Stomach (tissue), 8 donors: ENCODE measurements at regions not wholly inside any gene's neighbourhood (a gene's known extent, or its start where the extent isn't known, plus 50 kb on each side); places are given as distances from the start of the nearest gene placed in this dataset.
"Not testable (repeated sequence)": the region's sequence is repeated elsewhere in the genome, so short reads cannot be mapped to it uniquely, and the experiment has no call there.

Source experiments
- DNase-seq, 2 donors: peaks; one replicate each; pipeline versions ENCODE4 v3.0.0 to v3.0.0-alpha.2; 2013 to 2019
- H3K27ac ChIP-seq, 5 donors: fragments of 200-600 bp in 4 of 5; sonication (generic) in 4 of 5; one replicate each; pipeline ENCODE4 v1.5.1; 2013 to 2019; ENCODE audit warnings: mild to moderate bottlenecking in 1 of 5, moderate library complexity in 1 of 5
- H3K27me3 ChIP-seq, 3 donors: fragments of 200-600 bp; sonication (generic); one replicate each; pipeline ENCODE4 v1.5.1; 2017 to 2019; ENCODE audit warnings: mixed run types in 1 of 3
- H3K36me3 ChIP-seq, 4 donors: fragments of 200-600 bp; sonication (generic); 1 replicate in 3 of 4; 2 replicates in 1 of 4; pipeline ENCODE4 v1.5.1; 2016 to 2019
- H3K4me1 ChIP-seq, 4 donors: fragments of 200-600 bp; sonication (generic); one replicate each; pipeline ENCODE4 v1.5.1; 2016 to 2019
- H3K4me3 ChIP-seq, 4 donors: fragments of 200-600 bp; sonication (generic) in 3 of 4; one replicate each; pipeline ENCODE4 v1.5.1; 2016 to 2019; ENCODE audit warnings: mild to moderate bottlenecking in 1 of 4
- H3K9me3 ChIP-seq, 4 donors: fragments of 200-600 bp; sonication (generic); one replicate each; pipeline ENCODE4 v1.5.1; 2016 to 2019
- CTCF ChIP-seq, 7 experiments: fragments of 450-650 bp in 4 of 7; fragments of 200-600 bp in 3 of 7; sonication (generic) in 3 of 7; IDR thresholded peaks; one replicate each; pipeline ENCODE4 v1.5.1; 2016 to 2019; ENCODE audit warnings: antibody characterized with exemption in 7 of 7, control low read depth in 2 of 7, mild to moderate bottlenecking in 1 of 7
- EP300 ChIP-seq: sonication (generic); formaldehyde crosslinking; IDR thresholded peaks from one replicate; pipeline ENCODE4 v1.6.1; 2017; ENCODE audit warnings: antibody characterized with exemption
- POLR2A ChIP-seq, 4 donors: fragments of 450-650 bp; IDR thresholded peaks; one replicate each; pipeline ENCODE4 v1.6.1; 2016; ENCODE audit warnings: antibody characterized with exemption in 4 of 4, control low read depth in 2 of 4, mild to moderate bottlenecking in 1 of 4, moderate library complexity in 1 of 4
- POLR2AphosphoS5 ChIP-seq, 3 donors: sonication (generic); formaldehyde crosslinking; IDR thresholded peaks; one replicate each; pipeline ENCODE4 v1.6.1; 2016; ENCODE audit warnings: antibody characterized with exemption in 3 of 3
- WGBS, 5 donors: extraction: QIAGEN DNeasy Blood & Tissue Kit in 3 of 5; methylation state at CpG; one replicate each; pipeline versions ENCODE4 v1.1.5 to v1.1.7; 2013 to 2018; 5-methylcytosine and 5-hydroxymethylcytosine counted together
- intact Hi-C: fragments of 100-400 bp; cut with DNase I; formaldehyde crosslinking; loops from one replicate; pipeline ENCODE4 v1.15.1; 2023; ENCODE audit warnings: low total_unique reads
- donor health status: healthy with polysubstance abuse.
- donor health status: Bipolar disorder and iron deficiency.
- donor health status: healthy.

- H3K4me1 ChIP-seq: no peaks in the 10 kb centered on the region
- H3K9me3 ChIP-seq: peaks cover 0 to 11% (median 0%) of the 10 kb centered on the region in 4 donors
- H3K4me3 ChIP-seq: no peak overlapping the region
- 52 to 75% (median 63%) methylated on average over 5 of the region's 5 CpGs for WGBS, 5 donors
- H3K27me3 ChIP-seq: no peaks in the 10 kb centered on the region
- TF ChIP-seq CTCF (IDR thresholded peaks at IDR 0.05) (no peak), POLR2A (IDR thresholded peaks at IDR 0.05) (no peak), EP300 (no peak), POLR2AphosphoS5 (IDR thresholded peaks at IDR 0.05) (no peak)
- intact Hi-C loops: no loop called here
- no peak for DNase-seq
- no peaks in the 10 kb centered on the region for H3K36me3 ChIP-seq
- H3K27ac ChIP-seq: no peak overlapping the region
These were observed 95.9 kb upstream of the NLGN1 start for GRCh38 chr3:173301647-173302046.

DNA sequence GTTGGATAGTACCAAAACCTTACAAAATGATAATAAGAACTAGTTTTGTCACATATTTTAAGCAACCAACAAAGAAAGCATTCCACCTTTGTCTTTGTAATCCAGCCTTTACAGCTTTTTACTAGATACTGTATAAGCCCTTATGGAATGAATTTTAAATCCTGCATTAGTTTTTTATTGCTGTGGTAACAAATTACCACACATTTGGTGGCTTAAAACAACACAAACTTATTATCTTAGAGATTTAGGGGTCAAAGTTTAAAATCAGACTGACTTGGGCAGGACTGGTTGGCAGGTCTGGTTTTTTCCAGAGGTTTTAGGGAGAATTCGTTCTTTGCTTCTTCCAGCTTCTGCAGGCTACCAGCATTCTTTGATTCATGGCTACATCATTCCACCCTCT, 108.5 kb upstream of the NLGN1 start:
- Histone ChIP-seq H3K27ac (no peak overlapping the region), H3K36me3 (no peaks in the 10 kb centered on the region), H3K4me1 (no peaks in the 10 kb centered on the region), H3K9me3 (peaks cover 0 to 11% (median 0%) of the 10 kb centered on the region in 4 donors), H3K4me3 (no peak overlapping the region), H3K27me3 (no peaks in the 10 kb centered on the region)
- intact Hi-C loops: no loop called here
- WGBS, 5 donors: 19 to 52% (median 36%) methylated on average over 1 of the region's 1 CpG
- no peak for DNase-seq
- TF ChIP-seq POLR2A (IDR thresholded peaks at IDR 0.05) (no peak), EP300 (no peak), CTCF (IDR thresholded peaks at IDR 0.05) (no peak), POLR2AphosphoS5 (IDR thresholded peaks at IDR 0.05) (no peak)

DNA sequence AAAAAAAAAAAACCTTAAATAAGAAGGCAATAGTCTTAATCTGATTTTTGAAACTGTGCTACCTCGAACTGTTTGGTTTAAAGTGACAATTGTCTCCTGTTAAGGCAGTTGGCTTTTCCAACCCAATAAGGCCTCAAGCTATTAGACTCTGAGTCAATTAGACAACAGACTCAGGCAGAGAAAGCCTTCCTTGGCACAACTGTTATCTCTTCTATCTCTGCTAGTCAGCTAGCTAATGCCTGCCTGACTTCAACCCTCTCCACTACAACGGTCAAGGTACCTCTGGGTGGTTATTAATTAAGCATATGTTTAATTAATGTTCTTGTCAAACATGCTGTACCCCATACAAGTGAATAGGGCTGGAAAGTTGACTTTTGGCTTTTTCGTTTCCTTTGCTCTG, 110.2 kb upstream of the NLGN1 start:
- H3K27me3 ChIP-seq: no peaks in the 10 kb centered on the region
- no peaks in the 10 kb centered on the region for H3K36me3 ChIP-seq
- no peak for TF ChIP-seq CTCF (IDR thresholded peaks at IDR 0.05)
- no peak for TF ChIP-seq EP300
- TF ChIP-seq POLR2AphosphoS5 (IDR thresholded peaks at IDR 0.05): no peak
- no peak for TF ChIP-seq POLR2A (IDR thresholded peaks at IDR 0.05)
- H3K4me3 ChIP-seq: no peak overlapping the region
- no peaks in the 10 kb centered on the region for H3K4me1 ChIP-seq
- WGBS, 5 donors: 57 to 65% (median 59%) methylated on average over 3 of the region's 3 CpGs
- no peak for DNase-seq
- peaks cover 0 to 11% (median 0%) of the 10 kb centered on the region in 4 donors for H3K9me3 ChIP-seq
- H3K27ac ChIP-seq: no peak overlapping the region
- intact Hi-C loops: no loop called here

- 94 to 98% (median 97%) methylated on average over 12 of the region's 12 CpGs for WGBS, 5 donors
- H3K27ac ChIP-seq, H3K4me3 ChIP-seq, H3K36me3 ChIP-seq, DNase-seq, H3K4me1 ChIP-seq, intact Hi-C loops, H3K27me3 ChIP-seq: not testable (repeated sequence)
- peaks cover 0 to 11% (median 0%) of the 10 kb centered on the region in 4 donors for H3K9me3 ChIP-seq
These were observed 111.0 kb upstream of the NLGN1 start for GRCh38 chr3:173286507-173286906.

DNA sequence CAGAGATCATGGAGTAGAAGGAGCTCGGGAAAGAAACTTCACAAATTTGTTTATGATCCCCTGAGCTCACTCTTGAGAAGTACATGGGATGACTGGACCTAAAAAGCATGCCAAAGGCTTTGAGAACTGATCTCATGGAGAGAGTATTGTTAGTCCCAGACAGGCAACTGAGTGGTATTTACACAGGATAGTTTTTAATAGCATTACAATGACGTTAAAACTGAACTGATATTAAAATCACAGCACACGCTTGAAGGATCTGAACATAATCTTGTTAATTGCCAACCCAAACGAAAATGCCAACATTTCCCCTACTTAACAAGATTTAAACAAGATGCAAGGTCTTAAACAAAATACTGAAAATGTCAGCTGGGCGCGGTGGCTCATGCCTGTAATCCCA, 113.2 kb upstream of the NLGN1 start:
- no peaks in the 10 kb centered on the region for H3K27me3 ChIP-seq
- TF ChIP-seq CTCF (IDR thresholded peaks at IDR 0.05): no peak
- TF ChIP-seq EP300: no peak
- no peak for TF ChIP-seq POLR2A (IDR thresholded peaks at IDR 0.05)
- no peak for TF ChIP-seq POLR2AphosphoS5 (IDR thresholded peaks at IDR 0.05)

More for the DNA sequence above, 113.2 kb upstream of the NLGN1 start:
- H3K27ac ChIP-seq: no peak overlapping the region
- intact Hi-C loops: no loop called here
- no peak for DNase-seq
- H3K36me3 ChIP-seq: no peaks in the 10 kb centered on the region
- no peak overlapping the region for H3K4me3 ChIP-seq
- no peaks in the 10 kb centered on the region for H3K4me1 ChIP-seq
- peaks cover 0 to 11% (median 0%) of the 10 kb centered on the region in 4 donors for H3K9me3 ChIP-seq
- WGBS, 5 donors: 66 to 85% (median 75%) methylated on average over 6 of the region's 6 CpGs
